Mammary epithelial cell (primary cell): ENCODE measurements at regions not wholly inside any gene's neighbourhood (a gene's known extent, or its start where the extent isn't known, plus 50 kb on each side); places are given as distances from the start of the nearest gene placed in this dataset.

ENCODE experiments used
- CTCF ChIP-seq, 2 donors: IDR thresholded peaks in 1 of 2; conservative IDR thresholded peaks in 1 of 2; 2 replicates each; pipeline ENCODE4 v1.5.1; 2011 to 2012; ENCODE audit warnings: inconsistent platforms in 2 of 2, low read length in 2 of 2, mild to moderate bottlenecking in 2 of 2, control low read depth in 1 of 2, low read depth in 1 of 2; ENCODE audit not compliant: insufficient read depth in 1 of 2; ENCODE audit errors: extremely low read depth in 1 of 2
- EZH2 ChIP-seq: IDR thresholded peaks from 2 replicates; pipeline ENCODE4 v1.6.1; 2012; ENCODE audit warnings: low read length, inconsistent platforms, borderline replicate concordance

DNA sequence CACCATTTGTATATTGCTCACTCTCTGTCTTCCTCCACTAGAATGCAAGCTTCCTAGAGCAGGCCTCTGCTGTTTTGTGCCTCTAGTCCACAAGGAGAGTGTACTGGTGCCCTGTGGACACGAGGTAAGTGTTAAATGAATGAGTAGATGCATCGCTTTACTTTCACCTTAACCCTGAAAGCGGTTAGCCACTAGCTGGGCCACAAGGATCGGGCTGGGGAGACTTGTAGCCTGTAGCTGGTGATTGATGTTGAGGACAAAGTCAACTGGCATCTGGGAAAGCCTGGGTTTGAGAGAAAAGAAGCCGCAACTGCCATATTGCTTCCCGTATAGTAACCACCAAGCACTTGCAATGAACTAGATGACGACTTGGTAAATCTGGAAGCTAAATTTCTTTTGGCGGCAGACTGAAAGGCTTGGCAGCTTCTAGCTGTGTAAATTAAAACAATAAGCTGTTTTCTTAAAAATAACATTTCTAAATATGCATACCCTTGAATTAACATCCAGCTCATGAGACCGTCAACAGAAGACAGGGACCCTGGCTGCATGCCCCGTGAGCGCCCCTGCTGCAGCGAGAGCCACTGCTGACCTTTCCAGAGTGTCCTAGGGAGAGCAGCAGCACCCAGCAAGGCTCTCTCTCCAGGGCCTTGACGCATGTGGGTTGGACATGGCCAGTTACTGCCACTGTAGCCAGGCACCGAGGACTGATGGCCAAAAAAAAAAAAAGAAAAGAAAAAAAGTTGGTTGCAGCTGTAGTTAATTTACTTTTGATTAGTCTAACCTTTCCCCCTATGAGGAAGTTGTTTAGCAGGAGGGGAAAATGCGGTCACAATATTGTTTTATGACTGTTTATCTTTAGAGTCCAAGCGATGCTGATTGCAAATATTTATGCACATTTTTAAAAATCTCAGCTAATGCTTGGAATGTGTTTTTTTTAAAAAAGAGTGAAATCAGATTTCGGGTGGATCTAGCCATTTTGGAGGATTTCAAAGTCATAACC lies 315.1 kb downstream of the TFAP2C start:
- no peak for TF ChIP-seq CTCF (conservative IDR thresholded peaks at IDR 0.05 in 1 of 2, IDR thresholded peaks at IDR 0.05 in 1 of 2; ENCODE audit: extremely low read depth in 1 of 2, insufficient read depth in 1 of 2, low read depth in 1 of 2, low read length in 2 of 2)
- TF ChIP-seq EZH2, result no peak
